Stimulated activated CD4-positive, alpha-beta T cell treated with anti-CD3 and anti-CD28 coated beads, Interleukin-12 subunit alpha, Interleukin-12 subunit beta, amount 100 ng/mL, for 48 hours (primary cell): ENCODE measurements at regions not wholly inside any gene's neighbourhood (a gene's known extent, or its start where the extent isn't known, plus 50 kb on each side); places are given as distances from the start of the nearest gene placed in this dataset.
"Not testable (repeated sequence)": the region's sequence is repeated elsewhere in the genome, so short reads cannot be mapped to it uniquely, and the experiment has no call there.

Experiments used
- DNase-seq, 3 donors: peaks; one replicate each; pipeline ENCODE4 v3.0.0-alpha.2; 2020; ENCODE audit warnings: low read depth in 2 of 3, low spot score in 1 of 3

DNA sequence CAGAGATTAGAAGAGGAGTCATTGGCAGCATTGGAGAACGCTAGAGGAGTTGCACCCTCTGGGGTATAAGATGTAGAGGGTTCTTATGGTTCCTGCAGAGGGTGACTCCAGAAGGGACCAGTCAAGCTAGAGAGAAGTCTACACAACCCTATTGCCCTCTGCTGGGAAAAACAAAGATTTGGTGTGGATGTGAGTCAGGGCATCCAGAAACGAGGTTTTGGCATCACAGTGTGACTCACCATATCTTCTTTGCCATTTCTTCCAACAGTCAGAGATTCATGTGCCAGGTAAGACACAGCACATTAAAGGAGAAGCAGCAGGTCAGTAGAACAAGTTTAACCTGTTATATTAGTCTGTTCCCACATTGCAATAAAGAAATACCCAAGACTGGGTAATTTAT, 598.8 kb downstream of the MAFB start:
- no peak for DNase-seq

DNA sequence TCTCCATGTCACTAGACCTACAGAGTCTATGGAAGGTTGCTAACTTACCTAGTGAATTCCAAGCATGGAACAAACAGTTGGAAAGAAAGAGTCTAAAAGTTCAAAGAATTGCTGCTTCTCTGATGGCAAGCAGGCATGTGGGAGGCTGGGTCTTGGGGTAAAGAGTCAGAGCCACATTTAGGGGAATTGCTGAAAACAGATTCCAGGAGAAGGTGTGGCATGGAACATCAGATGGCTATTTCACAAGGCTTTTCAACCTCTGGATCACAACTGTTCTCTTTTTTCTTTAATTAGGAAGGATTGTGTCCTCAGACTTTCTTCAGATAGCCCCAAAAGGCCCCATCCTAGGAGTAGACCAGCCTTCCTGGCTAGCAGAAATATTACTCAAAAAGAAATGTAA, 601.5 kb downstream of the MAFB start:
- no peak for DNase-seq

DNA sequence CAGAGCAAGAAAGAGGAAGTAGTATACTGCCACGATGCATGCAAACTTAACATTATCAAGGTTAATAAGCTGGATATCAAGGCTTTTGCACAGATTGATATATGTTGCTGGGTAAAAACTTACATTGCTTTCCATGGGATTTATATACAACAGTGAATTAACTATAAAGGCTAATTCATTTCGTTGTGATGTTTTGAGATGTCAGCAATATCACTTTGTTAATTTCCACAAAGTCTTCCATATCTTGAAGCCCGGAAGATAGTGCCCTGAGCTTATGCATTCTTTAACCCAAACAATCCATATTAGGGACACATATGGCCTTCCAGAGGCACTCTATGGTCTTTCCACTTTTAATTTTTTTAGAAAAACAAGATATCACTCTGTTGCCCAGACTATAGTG, 603.5 kb downstream of the MAFB start:
- DNase-seq: no peak

DNA sequence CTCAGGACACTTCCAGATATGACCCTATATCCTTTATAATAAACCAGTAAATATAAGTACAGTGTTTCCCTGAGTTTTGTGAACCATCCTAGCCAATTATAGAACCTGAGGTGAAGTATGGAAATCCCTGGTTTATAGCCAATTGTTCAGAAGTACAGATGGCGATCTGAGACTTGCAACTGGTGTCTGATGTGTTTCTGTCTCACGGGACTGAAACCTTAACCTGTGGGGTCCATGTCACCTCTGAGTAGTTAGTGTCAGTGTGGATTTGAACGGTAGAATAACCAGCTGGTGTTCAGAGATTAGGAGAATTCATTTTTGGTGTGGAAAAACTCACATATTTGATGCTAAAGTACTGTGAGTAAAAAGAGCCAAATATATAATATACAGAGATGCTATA, 606.6 kb downstream of the MAFB start:
- no peak for DNase-seq

DNA sequence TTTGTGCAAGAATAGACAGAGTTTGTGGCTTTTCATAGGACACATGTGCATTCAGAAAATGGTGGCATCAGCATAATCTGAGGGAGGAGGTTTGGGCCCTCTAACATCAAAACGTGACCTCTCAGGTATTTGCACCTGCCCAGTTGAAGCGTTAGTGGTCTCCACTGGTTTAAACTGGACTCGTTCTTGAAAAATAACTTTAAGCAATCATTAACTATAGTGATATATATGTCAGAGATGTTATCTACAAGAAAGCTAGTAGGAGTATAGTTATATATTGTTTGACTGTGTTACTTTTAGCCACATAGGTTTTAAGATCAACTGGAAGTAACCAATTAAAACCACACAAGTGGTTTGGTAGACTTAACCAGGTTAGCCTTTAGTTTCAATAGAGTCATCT, 607.4 kb downstream of the MAFB start:
- DNase-seq: no peak

DNA sequence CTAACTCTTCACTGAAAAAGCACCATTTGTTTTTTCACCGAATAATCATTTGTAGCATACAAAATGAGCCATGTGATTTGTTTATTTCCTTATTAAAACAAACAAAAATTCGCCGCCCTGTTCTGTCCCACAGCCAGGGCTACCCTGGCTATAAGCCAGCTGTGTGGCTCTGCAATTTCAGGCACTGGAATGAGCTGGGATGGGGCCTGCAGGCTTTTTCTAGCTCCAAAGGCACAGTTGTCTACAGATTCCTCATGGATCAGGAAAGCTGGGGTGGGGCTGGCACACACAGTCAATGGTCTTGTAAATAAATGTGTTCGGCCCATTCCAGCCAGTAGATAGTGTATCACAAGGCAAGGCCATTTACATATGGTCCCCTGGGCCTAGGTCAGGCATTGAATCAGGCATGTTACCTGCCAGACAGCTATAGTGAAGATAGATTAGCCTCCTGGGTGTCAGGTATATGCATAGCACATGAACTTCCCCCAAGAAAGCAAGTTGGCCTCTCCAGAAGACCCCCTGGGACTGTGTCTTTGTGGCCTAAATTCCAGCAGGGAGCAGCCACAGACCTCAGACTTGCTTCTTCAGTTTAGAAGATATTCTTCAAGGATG, 608.9 kb downstream of the MAFB start:
- DNase-seq: no peak

DNA sequence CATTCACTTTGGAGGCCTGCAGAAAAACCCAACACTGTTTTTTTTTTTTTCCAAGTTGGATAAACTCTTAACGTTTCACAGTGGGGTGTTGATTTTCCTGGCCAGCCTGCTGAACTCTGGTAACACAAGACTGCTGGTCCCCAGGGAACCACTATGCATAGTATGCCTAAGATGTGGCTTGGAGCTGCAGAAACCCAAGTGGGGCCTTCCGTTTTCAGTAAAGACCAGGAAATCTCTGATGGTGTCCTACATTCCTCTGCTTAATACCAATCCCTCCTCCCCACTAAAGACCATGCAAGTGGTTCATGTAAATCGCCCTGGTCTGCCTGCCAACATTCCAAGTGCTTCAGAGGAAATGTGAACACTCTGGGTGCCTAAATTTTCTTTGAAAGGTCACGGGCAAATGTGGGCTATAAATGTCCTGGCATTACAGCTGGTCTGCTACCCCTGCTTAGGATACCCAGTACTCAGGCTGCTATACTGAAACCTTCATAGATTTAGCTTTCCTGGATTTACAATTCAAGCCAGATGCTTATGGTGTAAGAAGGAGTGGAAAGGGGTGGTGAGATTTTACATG, 615.4 kb downstream of the MAFB start:
- no peak for DNase-seq

DNA sequence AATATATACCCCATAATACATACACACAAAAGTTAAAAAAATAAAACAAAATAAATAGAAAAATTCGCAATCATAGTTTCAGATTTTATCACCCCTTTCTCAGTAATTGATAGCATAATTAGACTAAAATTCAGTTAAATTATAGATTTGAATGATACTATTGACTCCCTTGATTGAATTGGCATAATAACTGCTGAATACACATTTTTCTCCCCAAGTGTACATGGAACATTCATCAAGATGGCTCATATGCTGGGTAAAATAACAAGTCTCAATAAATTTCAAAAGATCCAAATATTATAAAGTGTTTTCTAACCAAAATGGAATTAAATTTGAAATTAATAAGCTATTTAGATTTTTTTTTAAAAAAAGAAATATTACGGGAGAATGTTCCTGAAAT, 616.1 kb downstream of the MAFB start:
- DNase-seq: no peak

DNA sequence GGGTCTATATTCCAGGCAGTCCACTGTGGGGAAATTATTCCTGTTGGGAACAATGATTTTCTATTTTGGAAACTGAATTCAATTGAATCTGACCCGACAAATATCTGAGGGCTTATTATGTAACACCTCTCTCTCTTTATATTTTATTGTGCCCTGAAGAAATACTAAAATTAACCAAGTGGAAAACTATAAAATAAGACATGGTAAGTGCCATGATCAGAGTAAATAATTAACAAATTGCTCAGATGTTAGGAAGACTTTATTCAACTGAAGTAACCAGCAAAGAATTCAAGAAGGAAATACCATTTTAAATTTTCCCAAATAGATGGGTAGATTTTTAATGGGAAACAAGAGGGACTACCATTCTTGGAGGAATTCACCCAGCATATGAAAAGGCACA, 632.9 kb downstream of the MAFB start:
- DNase-seq: no peak

DNA sequence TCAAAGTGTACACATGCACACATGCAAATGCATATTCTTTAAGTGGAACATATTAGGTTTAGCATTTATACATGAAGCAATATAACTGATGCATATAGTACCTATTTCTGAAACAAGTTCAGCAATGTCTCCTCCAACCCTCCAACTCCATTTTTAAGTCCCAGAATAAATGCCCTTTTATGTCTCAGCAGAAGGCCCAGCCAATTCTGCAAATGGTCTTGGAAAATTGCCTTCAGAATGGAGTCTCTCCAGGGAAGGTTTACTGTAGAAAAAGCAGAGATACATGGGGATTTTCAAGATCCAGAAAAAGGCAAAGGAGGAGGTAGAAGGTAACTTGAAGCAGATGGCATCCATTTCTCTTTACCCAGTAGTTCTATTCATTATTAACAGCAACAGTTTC, 633.3 kb downstream of the MAFB start:
- DNase-seq: no peak

DNA sequence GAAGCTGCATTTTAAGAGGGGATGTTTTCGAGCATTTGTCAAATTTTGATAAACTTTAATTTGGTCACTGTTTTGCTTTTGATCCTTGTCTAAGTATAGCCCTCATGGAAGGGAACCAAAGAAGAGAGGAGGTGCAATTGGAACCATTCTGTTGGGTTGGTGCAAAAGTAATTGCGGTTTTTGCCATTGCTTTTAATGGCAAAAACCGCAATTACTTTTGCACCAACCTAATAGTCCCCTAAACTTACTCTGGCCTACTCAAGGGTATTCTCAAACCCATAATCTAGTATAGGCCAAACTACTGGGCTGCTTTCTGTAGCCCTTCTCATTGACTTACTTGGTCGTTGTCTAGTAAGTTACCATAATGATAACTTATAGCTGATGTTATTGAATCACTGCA, 634.7 kb downstream of the MAFB start:
- no peak for DNase-seq

DNA sequence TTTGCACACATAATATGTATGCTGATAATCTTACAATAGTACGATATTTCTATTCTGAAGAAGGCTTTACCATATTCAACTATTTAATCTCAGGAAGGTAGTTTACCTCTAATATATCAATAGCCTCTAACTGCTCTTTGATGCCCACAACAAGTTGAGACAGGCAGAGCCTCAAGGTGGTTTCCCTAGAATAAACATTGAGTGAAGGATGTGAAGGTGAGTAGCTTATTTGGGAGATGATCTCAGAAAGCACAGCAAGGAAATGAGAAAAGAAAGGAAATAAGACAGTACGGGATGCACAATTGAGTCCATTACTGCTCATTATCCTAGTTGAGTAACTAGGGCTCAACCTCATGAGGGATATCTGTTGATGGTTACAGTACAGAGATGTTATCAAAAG, 638.4 kb downstream of the MAFB start:
- DNase-seq: no peak

DNA sequence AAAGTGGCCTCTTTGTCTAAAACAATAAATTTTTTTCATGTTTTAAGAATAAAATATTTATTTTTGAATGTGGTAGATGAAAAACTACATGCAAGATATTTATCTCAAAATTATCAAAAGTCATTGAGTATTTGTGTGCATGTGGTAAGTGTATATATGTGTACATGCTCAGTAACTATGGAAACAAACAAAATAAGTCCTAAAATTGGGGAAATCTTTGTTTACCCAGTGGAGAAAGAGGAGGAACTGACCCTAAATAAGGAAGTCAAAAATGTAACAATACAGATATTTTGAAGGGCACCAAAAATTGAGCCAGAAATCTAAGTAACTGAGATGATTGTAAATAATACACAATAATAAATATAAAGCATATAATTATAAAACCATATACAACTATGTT, 639.2 kb downstream of the MAFB start:
- DNase-seq: no peak

DNA sequence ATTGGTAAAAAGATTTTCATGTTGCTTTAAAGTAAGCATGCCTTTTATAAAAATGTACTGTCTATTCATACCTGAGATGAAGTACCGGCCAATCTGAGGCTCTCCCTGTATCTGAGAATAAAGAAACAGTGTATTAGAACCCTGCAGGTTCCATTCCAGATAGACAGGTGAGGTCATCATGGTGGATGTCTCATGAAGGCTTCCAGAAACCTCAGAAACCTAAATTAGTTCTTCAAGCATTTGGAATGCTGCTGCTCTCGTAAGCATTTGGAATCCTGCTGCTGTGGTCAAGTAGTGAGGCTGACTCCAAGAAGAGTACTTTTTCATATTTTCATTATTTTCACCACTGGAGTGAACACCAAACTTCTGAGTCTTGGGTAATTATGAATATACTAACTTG, 642.3 kb downstream of the MAFB start:
- no peak for DNase-seq

DNA sequence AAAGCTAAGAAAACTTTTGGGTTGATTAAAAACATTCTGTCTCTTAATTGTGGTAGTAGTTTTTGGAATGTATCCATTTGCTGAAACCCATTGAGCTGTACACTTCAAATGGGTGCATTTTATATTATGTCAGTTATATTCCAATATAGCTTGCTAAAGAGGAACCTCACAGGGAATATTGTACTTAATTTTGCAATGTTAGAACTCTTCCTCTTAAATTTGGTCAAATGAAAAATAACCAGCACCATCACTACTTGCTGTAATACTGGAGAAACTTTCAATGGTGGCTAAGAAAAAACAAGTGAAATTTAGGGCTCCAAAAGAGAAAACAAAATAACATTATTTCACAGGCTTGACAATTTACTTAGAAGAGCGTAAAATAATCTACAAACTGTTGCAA, 651.5 kb downstream of the MAFB start:
- no peak for DNase-seq

DNA sequence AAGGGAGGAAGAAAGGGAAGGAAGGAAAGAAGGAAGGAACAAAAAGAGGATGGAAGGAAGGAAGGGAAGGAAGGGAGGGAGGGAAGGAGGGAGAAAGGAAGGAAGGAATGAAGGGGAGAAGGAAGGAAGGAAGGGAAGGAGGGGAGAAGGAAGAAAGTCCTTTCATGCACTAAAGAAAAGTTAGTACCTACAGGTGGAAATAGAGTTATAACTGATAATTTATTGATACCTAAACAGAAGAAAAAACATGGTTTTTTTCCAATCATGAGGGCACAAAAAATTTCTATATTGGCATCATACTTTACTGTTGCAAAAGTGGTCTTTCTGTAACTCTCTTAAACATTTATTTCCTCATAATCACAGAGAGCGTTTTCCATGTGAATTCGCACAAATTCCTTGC, 659.4 kb downstream of the MAFB start:
- no peak for DNase-seq

DNA sequence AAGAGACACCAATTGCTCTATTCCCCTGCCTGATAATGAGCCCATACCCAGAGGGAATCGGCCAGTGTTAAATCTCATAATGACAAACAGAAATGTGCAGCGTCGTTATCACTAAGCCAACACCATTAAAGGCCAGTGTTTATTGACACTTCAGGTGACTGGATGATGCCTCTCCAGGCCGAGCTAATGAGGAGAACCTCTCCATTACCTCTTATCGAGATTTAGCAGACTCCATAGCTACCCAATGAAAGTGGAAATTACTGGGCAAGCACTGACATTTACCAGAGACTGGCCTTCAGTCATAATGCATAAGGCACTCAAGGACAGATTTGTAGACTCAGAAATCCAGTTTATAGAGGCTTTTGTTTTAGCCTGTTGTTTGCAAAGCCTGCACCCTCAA, 669.5 kb downstream of the MAFB start:
- DNase-seq: no peak

DNA sequence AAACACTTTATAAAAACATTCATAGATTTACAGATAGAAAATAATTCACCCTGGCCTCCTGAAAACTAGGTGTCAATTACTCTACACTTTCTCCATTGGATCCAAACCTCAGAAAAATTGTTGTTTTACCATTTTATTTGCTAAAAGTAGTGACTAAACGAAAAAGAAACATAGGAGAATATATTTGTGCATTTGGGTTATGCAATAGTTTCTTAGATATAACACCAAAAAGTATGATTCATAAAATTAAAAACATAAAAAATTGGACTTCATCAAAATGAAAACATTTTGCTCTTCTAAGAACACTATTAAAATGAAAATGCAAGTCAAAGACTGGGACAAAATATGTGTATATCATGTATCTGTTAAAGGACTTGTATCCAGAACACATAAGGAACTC, 671.3 kb downstream of the MAFB start:
- no peak for DNase-seq

DNA sequence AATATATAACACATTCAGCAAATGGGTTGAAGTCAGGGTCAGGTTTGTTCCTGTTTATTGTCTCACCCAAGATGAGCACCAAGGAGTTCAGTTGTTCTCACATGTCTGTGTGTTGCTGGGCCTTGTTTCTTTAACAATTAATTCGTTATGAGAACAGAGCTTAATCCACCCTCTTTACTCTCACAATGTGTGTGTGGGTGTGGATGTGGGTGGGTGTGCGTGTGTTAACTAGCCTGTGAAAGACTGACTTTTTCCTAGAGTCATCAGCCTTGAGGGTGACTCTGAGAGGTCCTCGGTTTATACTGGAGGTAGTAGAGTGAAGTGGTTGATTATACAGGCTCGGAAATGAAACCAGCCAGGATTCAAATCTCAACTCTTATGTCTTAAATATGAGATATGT, 672.1 kb downstream of the MAFB start:
- DNase-seq: no peak

DNA sequence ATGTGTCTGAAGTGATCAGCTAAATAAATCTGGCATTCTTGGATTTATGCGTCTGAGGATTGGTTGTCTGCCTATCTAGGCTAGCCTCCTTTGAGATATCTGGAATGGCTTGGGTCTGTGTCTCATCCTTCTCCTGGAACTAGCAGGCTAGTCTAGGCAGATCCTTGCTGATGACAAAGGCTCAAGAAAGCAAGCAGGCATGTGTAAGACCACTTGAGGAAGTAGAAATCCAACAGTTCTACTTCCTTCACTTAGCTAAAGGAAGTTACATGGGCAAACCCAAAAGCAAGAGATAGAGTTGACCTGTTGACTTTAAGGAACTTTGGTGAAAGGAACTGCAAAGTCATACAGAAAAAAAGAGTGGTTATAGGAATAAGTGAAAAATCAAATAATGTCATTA, 672.6 kb downstream of the MAFB start:
- DNase-seq: no peak

DNA sequence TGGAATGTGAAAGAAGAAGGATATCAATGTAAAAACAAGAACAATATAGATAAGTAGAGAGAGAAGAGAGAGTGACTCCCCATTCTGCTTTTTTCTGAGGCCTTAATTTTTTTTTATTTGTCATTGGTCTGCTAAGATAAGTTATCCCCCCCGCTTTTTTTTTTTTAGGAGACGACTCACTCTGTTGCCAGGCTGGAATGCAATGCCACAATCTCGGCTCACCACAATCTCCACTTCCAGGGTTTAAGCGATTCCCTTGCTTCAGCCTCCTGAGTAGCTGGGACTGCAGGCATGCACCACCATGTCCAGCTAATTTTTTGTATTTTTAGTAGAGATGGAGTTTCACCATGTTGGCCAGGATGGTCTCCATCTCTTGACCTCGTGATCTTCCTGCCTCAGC, 677.0 kb downstream of the MAFB start:
- DNase-seq: not testable (repeated sequence)

DNA sequence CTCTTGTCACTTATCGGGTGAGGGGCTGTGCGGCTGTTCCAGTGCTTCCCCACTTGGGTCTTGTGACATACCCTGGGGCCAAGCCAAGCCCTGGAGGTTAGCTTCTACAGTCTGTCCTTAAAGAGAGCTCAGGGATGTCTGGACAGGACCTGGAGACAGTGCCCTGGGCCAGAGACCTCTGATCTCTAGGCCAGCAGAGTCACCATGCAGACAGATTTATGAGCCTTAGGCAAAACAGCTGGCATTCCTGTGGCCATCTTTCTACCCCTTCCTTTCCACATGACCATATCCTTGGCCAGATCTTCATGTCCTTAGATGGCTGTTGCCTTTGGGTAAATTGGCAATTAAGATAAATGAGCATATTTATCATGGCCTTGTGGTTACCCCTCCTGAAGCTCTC, 678.6 kb downstream of the MAFB start:
- no peak for DNase-seq

DNA sequence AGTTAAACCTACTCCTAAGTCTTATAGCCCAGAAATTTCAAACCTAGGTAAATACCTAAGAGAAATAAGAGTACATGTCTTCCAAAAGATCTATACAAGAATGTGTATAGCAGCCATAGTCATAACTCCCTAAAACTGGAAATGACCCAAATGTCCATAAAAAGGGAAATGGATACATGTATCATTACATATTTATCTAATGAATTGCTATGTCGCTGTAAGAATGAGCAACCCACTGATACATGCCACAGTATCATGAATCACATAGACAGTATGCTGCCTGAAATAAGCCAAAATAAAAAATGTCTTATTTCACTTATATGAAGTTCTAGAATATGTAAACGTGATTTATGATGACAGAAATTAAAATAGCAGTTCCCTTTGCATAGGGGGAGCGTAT, 679.5 kb downstream of the MAFB start:
- DNase-seq: no peak

DNA sequence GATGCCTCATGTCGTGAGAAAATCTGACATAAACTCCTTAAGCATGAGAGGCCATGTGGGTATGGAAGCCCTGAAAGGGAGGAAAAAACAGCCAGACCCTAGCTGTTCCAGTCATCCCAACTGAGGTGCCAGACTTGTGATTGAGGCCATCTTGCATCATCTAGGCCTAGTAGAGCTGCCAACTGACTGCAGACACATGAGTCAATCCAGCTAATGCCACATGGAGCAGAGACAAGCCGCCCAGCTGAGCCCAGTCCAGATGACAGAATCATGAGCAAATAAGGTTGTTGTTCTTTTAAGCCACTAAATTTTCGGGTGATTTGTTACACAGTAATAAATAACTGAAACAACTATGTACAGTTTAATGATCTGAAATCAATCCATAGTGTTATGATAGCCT, 680.9 kb downstream of the MAFB start:
- DNase-seq: no peak
